GM23338 (cell line): ENCODE measurements at regions not wholly inside any gene's neighbourhood (a gene's known extent, or its start where the extent isn't known, plus 50 kb on each side); places are given as distances from the start of the nearest gene placed in this dataset.

Experiments
- ATAC-seq: fragments of 200-7000 bp; cut with Tn5 transposase; 3 replicates; pipeline ENCODE4 v1.9.1; 2020
- DNase-seq: peaks from one replicate; pipeline ENCODE4 v3.0.0-alpha.2; 2015; ENCODE audit warnings: low spot score
- H2AFZ ChIP-seq: fragments of 200-600 bp; sonication (generic); 2 replicates; pipeline ENCODE4 v1.8.0; 2016; ENCODE audit warnings: antibody characterized with exemption, mild to moderate bottlenecking, moderate library complexity
- H3F3A ChIP-seq: fragments of 200-600 bp; sonication (generic); replicated peaks from 2 replicates; pipeline ENCODE4 v1.8.0; 2017; ENCODE audit warnings: antibody characterized with exemption, mixed run types, low read depth
- H3K27ac ChIP-seq: fragments of 200-600 bp; sonication (generic); 2 replicates; pipeline ENCODE4 v1.6.1; 2016; ENCODE audit warnings: low read depth
- H3K27me3 ChIP-seq: fragments of 200-600 bp; sonication (generic); 2 replicates; pipeline ENCODE4 v1.8.0; 2016; ENCODE audit warnings: mild to moderate bottlenecking, mixed run types, moderate library complexity; ENCODE audit not compliant: insufficient read depth
- H3K36me3 ChIP-seq: fragments of 200-600 bp; sonication (generic); 2 replicates; pipeline ENCODE4 v1.8.0; 2016; ENCODE audit warnings: mild to moderate bottlenecking; ENCODE audit not compliant: insufficient read depth
- H3K4me1 ChIP-seq: fragments of 200-600 bp; sonication (generic); 2 replicates; pipeline ENCODE4 v1.8.0; 2016; ENCODE audit warnings: mild to moderate bottlenecking, moderate library complexity; ENCODE audit not compliant: insufficient read depth
- H3K4me2 ChIP-seq: fragments of 200-600 bp; sonication (generic); 2 replicates; pipeline ENCODE4 v1.7.1; 2017; ENCODE audit warnings: mixed run types
- H3K4me3 ChIP-seq: fragments of 200-600 bp; sonication (generic); 2 replicates; pipeline ENCODE4 v1.6.1; 2016; ENCODE audit warnings: mixed run types
- H3K79me2 ChIP-seq: fragments of 200-600 bp; sonication (generic); replicated peaks from 2 replicates; pipeline ENCODE4 v1.8.0; 2017; ENCODE audit warnings: mild to moderate bottlenecking; ENCODE audit not compliant: insufficient read depth
- H3K9me2 ChIP-seq: fragments of 200-600 bp; sonication (generic); 2 replicates; pipeline ENCODE4 v1.8.0; 2017; ENCODE audit not compliant: insufficient read depth
- H4K20me1 ChIP-seq: fragments of 200-600 bp; sonication (generic); replicated peaks from 2 replicates; pipeline ENCODE4 v1.8.0; 2017; ENCODE audit warnings: mild to moderate bottlenecking; ENCODE audit not compliant: insufficient read depth
- H3K27ac Mint-ChIP-seq: 2 replicates; pipeline ENCODE4 v1.8.0; 2020; ENCODE audit warnings: inconsistent platforms, mild to moderate bottlenecking, moderate library complexity, mixed read lengths
- H3K27me3 Mint-ChIP-seq: 3 replicates; pipeline ENCODE4 v1.8.0; 2022; ENCODE audit warnings: low read depth, mild to moderate bottlenecking, moderate library complexity, mixed read lengths, inconsistent platforms; ENCODE audit not compliant: insufficient read depth, poor library complexity
- H3K36me3 Mint-ChIP-seq: 3 replicates; pipeline ENCODE4 v1.8.0; 2021; ENCODE audit warnings: low read depth, mild to moderate bottlenecking, inconsistent platforms, moderate library complexity, mixed read lengths
- H3K4me1 Mint-ChIP-seq: 3 replicates; pipeline ENCODE4 v1.8.0; 2020; ENCODE audit warnings: mild to moderate bottlenecking, inconsistent platforms, mixed read lengths
- H3K4me3 Mint-ChIP-seq: 3 replicates; pipeline ENCODE4 v1.8.0; 2021; ENCODE audit warnings: moderate library complexity, mild to moderate bottlenecking, inconsistent platforms, mixed read lengths
- H3K9me3 Mint-ChIP-seq: 3 replicates; pipeline ENCODE4 v1.8.0; 2020; ENCODE audit warnings: moderate library complexity, mild to moderate bottlenecking, inconsistent platforms, mixed read lengths
- CREB1 ChIP-seq: fragments of 250-450 bp; sonication (Bioruptor Pico); IDR thresholded peaks from 2 replicates; pipeline ENCODE4 v1.5.0; 2020; ENCODE audit warnings: low read depth, mild to moderate bottlenecking, moderate library complexity
- NANOG ChIP-seq: IDR thresholded peaks from 2 replicates; pipeline ENCODE4 v1.6.1; 2016; ENCODE audit warnings: antibody characterized with exemption, borderline replicate concordance
- REST ChIP-seq: IDR thresholded peaks from one replicate; pipeline ENCODE4 v1.6.1; 2018; ENCODE audit warnings: antibody characterized with exemption; ENCODE audit not compliant: unreplicated experiment
- STAT1 ChIP-seq: IDR thresholded peaks from one replicate; pipeline ENCODE4 v1.6.1; 2016; ENCODE audit warnings: antibody characterized with exemption; ENCODE audit not compliant: unreplicated experiment
- ZNF114 ChIP-seq: fragments of 250-450 bp; sonication (Bioruptor Pico); IDR thresholded peaks from 2 replicates; pipeline ENCODE4 v1.5.0; 2020; ENCODE audit warnings: mild to moderate bottlenecking, moderate library complexity
- ZNF331 ChIP-seq: fragments of 250-450 bp; sonication (Bioruptor Pico); IDR thresholded peaks from 2 replicates; pipeline ENCODE4 v1.5.0; 2020; ENCODE audit warnings: low read depth, mild to moderate bottlenecking, moderate library complexity
- TF ChIP-seq, protein P1 (sequence below), 2 experiments: fragments of 200-600 bp in 1 of 2; sonication (generic) in 1 of 2; conservative IDR thresholded peaks; 2 replicates each; pipeline versions ENCODE4 v1.5.1 to v1.6.1; 2016 to 2017; ENCODE audit warnings: antibody characterized with exemption in 2 of 2, low read depth in 2 of 2, mild to moderate bottlenecking in 2 of 2, moderate library complexity in 1 of 2
- TF ChIP-seq, protein P2 (sequence below): IDR thresholded peaks from 2 replicates; pipeline ENCODE4 v1.6.1; 2016; ENCODE audit warnings: antibody characterized with exemption

DNA sequence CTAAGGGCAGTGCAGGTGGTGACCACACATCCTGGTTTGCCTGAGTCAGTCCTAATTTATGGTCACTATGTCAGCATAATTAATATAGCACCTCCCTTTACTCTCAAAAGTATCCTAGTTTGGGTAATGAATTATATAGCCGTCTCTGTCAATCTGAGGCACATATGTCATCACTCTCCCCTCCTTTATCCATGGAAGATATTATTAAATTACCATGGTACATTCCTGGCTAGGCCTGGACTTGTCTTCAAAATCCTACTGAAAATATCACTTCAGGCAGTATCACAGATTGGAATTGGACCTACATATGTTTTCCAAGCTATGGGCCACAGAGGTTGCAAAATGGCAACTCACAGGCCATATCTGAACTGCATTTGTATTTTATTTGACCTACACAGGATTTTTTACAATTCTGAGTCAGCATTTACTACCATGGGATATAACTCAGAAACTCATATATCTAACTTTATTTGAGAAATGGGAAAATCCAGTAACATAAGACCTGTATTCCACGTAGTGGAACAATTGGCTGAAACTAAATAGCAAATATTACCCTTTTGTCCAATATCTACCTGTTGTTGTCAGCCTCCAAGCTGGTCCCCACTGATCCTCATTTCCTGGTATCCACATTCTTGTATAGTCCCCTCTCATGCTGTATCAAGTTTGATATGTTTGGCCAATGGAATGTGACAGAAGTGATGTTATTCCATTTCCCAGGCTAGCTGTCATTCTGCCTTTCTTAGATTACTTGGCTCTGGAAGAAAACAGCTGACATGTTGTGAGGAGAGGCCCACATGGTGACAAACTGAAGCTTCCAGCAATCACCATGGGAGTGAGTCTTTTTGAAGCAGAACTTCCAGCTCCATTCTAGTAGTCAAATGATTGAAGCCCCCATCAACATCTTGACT lies 102.5 kb upstream of the MDM1 start (continued):
- TF ChIP-seq NANOG: no peak
- TF ChIP-seq ZNF331 (CRISPR knock-in tag): no peak
- TF ChIP-seq ZNF114: no peak
- TF ChIP-seq CREB1 (CRISPR knock-in tag): no peak
- TF ChIP-seq REST: no peak

GRCh38 chr12:68435299-68435637 lies 103.1 kb upstream of the MDM1 start:
- Histone ChIP-seq H3F3A (no peaks in the 10 kb centered on the region), H3K36me3 (0 out of 2 replicates have a peak, but pooled peaks cover 7% of the 10 kb centered on the region), H3K27ac (no peak overlapping the region), H3K9me2 (peaks cover 6% of the 10 kb centered on the region; the same call in 1 of the 2 replicates), H3K4me3 (no peak overlapping the region), H4K20me1 (no peaks in the 10 kb centered on the region), H3K27me3 (no peaks in the 10 kb centered on the region), H3K79me2 (no peaks in the 10 kb centered on the region), H2AFZ (no peak overlapping the region), H3K4me2 (no peak overlapping the region), H3K4me1 (peaks cover 15% of the 10 kb centered on the region)
- Mint-ChIP-seq H3K27ac (no peak overlapping the region), H3K9me3 (peaks cover 7% of the 10 kb centered on the region), H3K36me3 (peaks cover 7% of the 10 kb centered on the region; the same call in 2 of the 3 replicates), H3K4me3 (no peak overlapping the region), H3K4me1 (peaks cover 21% of the 10 kb centered on the region), H3K27me3 (peaks cover 4% of the 10 kb centered on the region)
- DNase-seq (no peak), ATAC-seq (no peak)
- TF ChIP-seq, protein P1, sequence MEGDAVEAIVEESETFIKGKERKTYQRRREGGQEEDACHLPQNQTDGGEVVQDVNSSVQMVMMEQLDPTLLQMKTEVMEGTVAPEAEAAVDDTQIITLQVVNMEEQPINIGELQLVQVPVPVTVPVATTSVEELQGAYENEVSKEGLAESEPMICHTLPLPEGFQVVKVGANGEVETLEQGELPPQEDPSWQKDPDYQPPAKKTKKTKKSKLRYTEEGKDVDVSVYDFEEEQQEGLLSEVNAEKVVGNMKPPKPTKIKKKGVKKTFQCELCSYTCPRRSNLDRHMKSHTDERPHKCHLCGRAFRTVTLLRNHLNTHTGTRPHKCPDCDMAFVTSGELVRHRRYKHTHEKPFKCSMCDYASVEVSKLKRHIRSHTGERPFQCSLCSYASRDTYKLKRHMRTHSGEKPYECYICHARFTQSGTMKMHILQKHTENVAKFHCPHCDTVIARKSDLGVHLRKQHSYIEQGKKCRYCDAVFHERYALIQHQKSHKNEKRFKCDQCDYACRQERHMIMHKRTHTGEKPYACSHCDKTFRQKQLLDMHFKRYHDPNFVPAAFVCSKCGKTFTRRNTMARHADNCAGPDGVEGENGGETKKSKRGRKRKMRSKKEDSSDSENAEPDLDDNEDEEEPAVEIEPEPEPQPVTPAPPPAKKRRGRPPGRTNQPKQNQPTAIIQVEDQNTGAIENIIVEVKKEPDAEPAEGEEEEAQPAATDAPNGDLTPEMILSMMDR (conservative IDR thresholded peaks at IDR 0.05; ENCODE audit: low read depth in 2 of 2): no peak
- TF ChIP-seq, protein P2, sequence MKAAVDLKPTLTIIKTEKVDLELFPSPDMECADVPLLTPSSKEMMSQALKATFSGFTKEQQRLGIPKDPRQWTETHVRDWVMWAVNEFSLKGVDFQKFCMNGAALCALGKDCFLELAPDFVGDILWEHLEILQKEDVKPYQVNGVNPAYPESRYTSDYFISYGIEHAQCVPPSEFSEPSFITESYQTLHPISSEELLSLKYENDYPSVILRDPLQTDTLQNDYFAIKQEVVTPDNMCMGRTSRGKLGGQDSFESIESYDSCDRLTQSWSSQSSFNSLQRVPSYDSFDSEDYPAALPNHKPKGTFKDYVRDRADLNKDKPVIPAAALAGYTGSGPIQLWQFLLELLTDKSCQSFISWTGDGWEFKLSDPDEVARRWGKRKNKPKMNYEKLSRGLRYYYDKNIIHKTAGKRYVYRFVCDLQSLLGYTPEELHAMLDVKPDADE: no peak
- no peak for TF ChIP-seq STAT1
- TF ChIP-seq REST: no peak
